Embryonic facial prominence (tissue), 1 donor: ENCODE measurements at regions not wholly inside any gene's neighbourhood (a gene's known extent, or its start where the extent isn't known, plus 50 kb on each side); places are given as distances from the start of the nearest gene placed in this dataset.

Experiments used
- DNase-seq: peaks from one replicate; pipeline ENCODE4 v3.0.0-alpha.2; 2016; ENCODE audit errors: extremely low spot score

- no peak for DNase-seq
These were observed 215.8 kb downstream of the SPTSSA start for GRCh38 chr14:34246206-34246605.

GRCh38 chr14:34243401-34243800, 218.6 kb downstream of the SPTSSA start:
- no peak for DNase-seq

GRCh38 chr14:34243001-34243400, 219.0 kb downstream of the SPTSSA start:
- DNase-seq: no peak

GRCh38 chr14:34241185-34241711, 220.8 kb downstream of the SPTSSA start:
- DNase-seq: no peak

GRCh38 chr14:34238610-34239009, 223.4 kb downstream of the SPTSSA start:
- DNase-seq: no peak

- DNase-seq: no peak
These were observed 224.4 kb downstream of the SPTSSA start for GRCh38 chr14:34237677-34238076.

- DNase-seq: no peak
These were observed 225.0 kb downstream of the SPTSSA start for GRCh38 chr14:34237081-34237480.

- no peak for DNase-seq
These were observed 226.3 kb downstream of the SPTSSA start for GRCh38 chr14:34235643-34236300.

- no peak for DNase-seq
These were observed 227.8 kb downstream of the SPTSSA start for GRCh38 chr14:34234258-34234657.

GRCh38 chr14:34233619-34234018, 228.4 kb downstream of the SPTSSA start:
- no peak for DNase-seq

- no peak for DNase-seq
These were observed 229.2 kb downstream of the SPTSSA start for GRCh38 chr14:34232790-34233189.

GRCh38 chr14:34231626-34232025, 230.4 kb downstream of the SPTSSA start:
- no peak for DNase-seq

- DNase-seq: no peak
These were observed 232.9 kb downstream of the SPTSSA start for GRCh38 chr14:34229140-34229539.

GRCh38 chr14:34228650-34228976, 233.4 kb downstream of the SPTSSA start:
- no peak for DNase-seq

- DNase-seq: peak; percentile 29
These were observed 234.0 kb downstream of the SPTSSA start for GRCh38 chr14:34227834-34228649.

- DNase-seq: no peak
These were observed 237.8 kb downstream of the SPTSSA start for GRCh38 chr14:34224221-34224620.

- DNase-seq: no peak
These were observed 238.5 kb downstream of the SPTSSA start for GRCh38 chr14:34223373-34224148.

GRCh38 chr14:34222867-34223266, 239.2 kb downstream of the SPTSSA start:
- DNase-seq: no peak

- no peak for DNase-seq
These were observed 239.9 kb downstream of the SPTSSA start for GRCh38 chr14:34222122-34222521.

- DNase-seq: no peak
These were observed 241.1 kb downstream of the SPTSSA start for GRCh38 chr14:34220921-34221320.

GRCh38 chr14:34220378-34220706, 241.7 kb downstream of the SPTSSA start:
- DNase-seq: no peak

- no peak for DNase-seq
These were observed 242.2 kb downstream of the SPTSSA start for GRCh38 chr14:34219661-34220377.
